Upper lobe of left lung (tissue), 4 donors: ENCODE measurements at regions not wholly inside any gene's neighbourhood (a gene's known extent, or its start where the extent isn't known, plus 50 kb on each side); places are given as distances from the start of the nearest gene placed in this dataset.

Experiments
- CTCF ChIP-seq, 6 experiments: fragments of 450-650 bp in 4 of 6; fragments of 200-600 bp in 2 of 6; sonication (generic) in 2 of 6; IDR thresholded peaks; one replicate each; pipeline ENCODE4 v1.5.1; 2016 to 2019; ENCODE audit warnings: antibody characterized with exemption in 6 of 6
- EP300 ChIP-seq, 4 donors: sonication (generic); formaldehyde crosslinking; IDR thresholded peaks; one replicate each; pipeline ENCODE4 v1.5.1; 2017; ENCODE audit warnings: antibody characterized with exemption in 4 of 4, control low read depth in 2 of 4
- POLR2A ChIP-seq, 4 donors: fragments of 450-650 bp; IDR thresholded peaks; one replicate each; pipeline ENCODE4 v1.5.1; 2016 to 2017; ENCODE audit warnings: antibody characterized with exemption in 4 of 4, mild to moderate bottlenecking in 2 of 4

GRCh38 chr2:8548619-8549150, 133.2 kb upstream of the ID2 start:
- TF ChIP-seq CTCF (IDR thresholded peaks at IDR 0.05) (no peak), EP300 (IDR thresholded peaks at IDR 0.05) (no peak), POLR2A (IDR thresholded peaks at IDR 0.05) (no peak)
